CD14-positive monocyte (primary cell): ENCODE measurements at regions not wholly inside any gene's neighbourhood (a gene's known extent, or its start where the extent isn't known, plus 50 kb on each side); places are given as distances from the start of the nearest gene placed in this dataset.

ENCODE experiments used
- DNase-seq, 3 donors: peaks; one replicate each; pipeline ENCODE4 v3.0.0-alpha.2; 2011 to 2022
- H2AFZ ChIP-seq: 2 replicates; pipeline ENCODE4 v1.6.0; 2012; ENCODE audit warnings: mild to moderate bottlenecking, low read depth, low read length, inconsistent platforms; ENCODE audit not compliant: insufficient read depth, poor library complexity, severe bottlenecking
- H3K27ac ChIP-seq, 2 donors: 1 replicate in 1 of 2; 2 replicates in 1 of 2; pipeline ENCODE4 v1.5.1; 2012 to 2013; ENCODE audit warnings: low read length in 2 of 2, control low read depth in 1 of 2, inconsistent platforms in 1 of 2, low read depth in 1 of 2, mild to moderate bottlenecking in 1 of 2
- H3K27me3 ChIP-seq, 2 donors: one replicate each; pipeline versions ENCODE4 v1.6.0 to v1.6.1; 2011 to 2013; ENCODE audit warnings: low read length in 2 of 2; ENCODE audit not compliant: control insufficient read depth in 2 of 2, insufficient read depth in 2 of 2
- H3K36me3 ChIP-seq, 2 donors: replicated peaks in 1 of 2; 1 replicate in 1 of 2; 2 replicates in 1 of 2; pipeline versions ENCODE4 v1.5.1 to v1.6.1; 2012 to 2013; ENCODE audit warnings: low read length in 2 of 2, control low read depth in 1 of 2, inconsistent platforms in 1 of 2, mild to moderate bottlenecking in 1 of 2; ENCODE audit not compliant: insufficient read depth in 2 of 2, control insufficient read depth in 1 of 2
- H3K4me1 ChIP-seq, 2 donors: 1 replicate in 1 of 2; 2 replicates in 1 of 2; pipeline versions ENCODE4 v1.5.1 to v1.6.1; 2012 to 2013; ENCODE audit warnings: low read length in 2 of 2, control low read depth in 1 of 2, inconsistent platforms in 1 of 2, mild to moderate bottlenecking in 1 of 2, moderate library complexity in 1 of 2; ENCODE audit not compliant: insufficient read depth in 2 of 2, control insufficient read depth in 1 of 2
- H3K4me2 ChIP-seq: replicated peaks from 2 replicates; pipeline ENCODE3; 2012; ENCODE audit warnings: low read length, moderate library complexity, mild to moderate bottlenecking; ENCODE audit not compliant: poor library complexity, severe bottlenecking; ENCODE audit errors: extremely low read depth
- H3K4me3 ChIP-seq, 3 experiments: fragments of 200-600 bp in 1 of 3; sonication (generic) in 1 of 3; replicated peaks in 1 of 3; 1 replicate in 2 of 3; 2 replicates in 1 of 3; pipeline ENCODE4 v1.5.1; 2011 to 2013; ENCODE audit warnings: low read length in 3 of 3, mild to moderate bottlenecking in 3 of 3, control low read depth in 2 of 3, low read depth in 2 of 3, inconsistent platforms in 1 of 3, moderate library complexity in 1 of 3
- H3K79me2 ChIP-seq: 2 replicates; pipeline ENCODE4 v1.6.0; 2012; ENCODE audit warnings: mild to moderate bottlenecking, control low read depth, inconsistent platforms, low read length, moderate library complexity; ENCODE audit not compliant: insufficient read depth
- H3K9ac ChIP-seq: 2 replicates; pipeline ENCODE4 v1.6.0; 2017; ENCODE audit warnings: low read length, mild to moderate bottlenecking; ENCODE audit not compliant: insufficient read depth, poor library complexity, severe bottlenecking
- H3K9me3 ChIP-seq, 2 donors: replicated peaks in 1 of 2; 1 replicate in 1 of 2; 2 replicates in 1 of 2; pipeline versions ENCODE4 v1.5.1 to v1.6.1; 2012 to 2013; ENCODE audit warnings: low read length in 2 of 2, control low read depth in 1 of 2; ENCODE audit not compliant: control insufficient read depth in 1 of 2, insufficient read depth in 1 of 2
- H4K20me1 ChIP-seq: 2 replicates; pipeline ENCODE4 v1.6.0; 2012; ENCODE audit warnings: mild to moderate bottlenecking, low read length, control low read depth, moderate library complexity; ENCODE audit not compliant: insufficient read depth
- H3K27ac Mint-ChIP-seq, 7 donors: one replicate each; pipeline ENCODE4 v1.8.0; 2020; ENCODE audit warnings: mild to moderate bottlenecking in 7 of 7, mixed read lengths in 7 of 7, moderate library complexity in 6 of 7, inconsistent platforms in 2 of 7
- H3K27me3 Mint-ChIP-seq, 3 donors: one replicate each; pipeline ENCODE4 v1.8.0; 2021 to 2022; ENCODE audit warnings: low read depth in 3 of 3, mild to moderate bottlenecking in 3 of 3, mixed read lengths in 3 of 3, moderate library complexity in 3 of 3, inconsistent platforms in 1 of 3
- H3K36me3 Mint-ChIP-seq, 2 donors: one replicate each; pipeline ENCODE4 v1.8.0; 2020; ENCODE audit warnings: mixed read lengths in 2 of 2, inconsistent platforms in 1 of 2, mild to moderate bottlenecking in 1 of 2
- H3K4me1 Mint-ChIP-seq: one replicate; pipeline ENCODE4 v1.8.0; 2020; ENCODE audit warnings: mild to moderate bottlenecking, mixed read lengths
- H3K4me3 Mint-ChIP-seq, 2 donors: one replicate each; pipeline ENCODE4 v1.8.0; 2020; ENCODE audit warnings: mild to moderate bottlenecking in 2 of 2, mixed read lengths in 2 of 2, moderate library complexity in 1 of 2
- H3K9me3 Mint-ChIP-seq, 7 donors: one replicate each; pipeline ENCODE4 v1.8.0; 2020 to 2022; ENCODE audit warnings: mixed read lengths in 7 of 7, mild to moderate bottlenecking in 6 of 7, moderate library complexity in 6 of 7, inconsistent platforms in 2 of 7
- WGBS: methylation state at CpG from one replicate; pipeline ENCODE4 v1.1.5; 2013; ENCODE audit warnings: missing lambda C conversion rate; ENCODE audit not compliant: insufficient coverage; 5-methylcytosine and 5-hydroxymethylcytosine counted together
- intact Hi-C, 2 donors: fragments of 100-400 bp; cut with micrococcal nuclease; formaldehyde crosslinking; loops; one replicate each; pipeline versions ENCODE4 v1.15.0 to v1.15.1; 2023
- TF ChIP-seq, protein P1 (sequence below): fragments of 200-600 bp; IDR thresholded peaks from one replicate; pipeline ENCODE4 v1.8.0; 2022; ENCODE audit warnings: antibody characterized with exemption, mild to moderate bottlenecking

DNA sequence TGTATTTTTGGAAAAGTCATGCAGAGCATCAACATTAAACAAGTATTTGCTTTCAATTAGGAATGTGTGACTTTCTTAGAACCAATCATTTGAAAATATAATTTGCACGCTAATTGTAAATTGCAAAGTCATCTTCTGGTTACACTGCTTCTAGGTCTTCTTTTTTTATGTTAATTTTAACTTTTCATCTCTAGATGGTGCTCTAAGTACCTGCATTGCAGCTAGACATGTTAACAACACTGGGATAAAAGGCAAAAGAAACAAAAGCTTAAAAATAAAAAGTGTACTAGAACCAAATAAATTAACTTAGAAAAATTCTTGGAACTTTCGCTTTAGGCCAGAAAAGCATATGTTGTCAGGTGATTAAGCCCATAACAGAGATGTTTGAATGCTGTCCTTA is 2758.2 kb downstream of the PCDH9 start:
- H3K27me3 ChIP-seq = no peaks in the 10 kb centered on the region
- peaks cover 0 to 2% (median 0%) of the 10 kb centered on the region in 7 donors for H3K9me3 Mint-ChIP-seq
- no peaks in the 10 kb centered on the region for H3K79me2 ChIP-seq
- no peak overlapping the region for H3K9ac ChIP-seq
- no peak overlapping the region for H3K4me2 ChIP-seq
- H3K4me3 ChIP-seq = no peak overlapping the region
- intact Hi-C loops = no loop called here
- no peaks in the 10 kb centered on the region for H3K4me1 Mint-ChIP-seq
- no peaks in the 10 kb centered on the region for H3K27me3 Mint-ChIP-seq
- no peaks in the 10 kb centered on the region for H3K4me1 ChIP-seq
- no peaks in the 10 kb centered on the region for H3K9me3 ChIP-seq
- no peaks in the 10 kb centered on the region for H4K20me1 ChIP-seq
- H2AFZ ChIP-seq = no peak overlapping the region
- H3K36me3 ChIP-seq = no peaks in the 10 kb centered on the region
- TF ChIP-seq, protein P1, sequence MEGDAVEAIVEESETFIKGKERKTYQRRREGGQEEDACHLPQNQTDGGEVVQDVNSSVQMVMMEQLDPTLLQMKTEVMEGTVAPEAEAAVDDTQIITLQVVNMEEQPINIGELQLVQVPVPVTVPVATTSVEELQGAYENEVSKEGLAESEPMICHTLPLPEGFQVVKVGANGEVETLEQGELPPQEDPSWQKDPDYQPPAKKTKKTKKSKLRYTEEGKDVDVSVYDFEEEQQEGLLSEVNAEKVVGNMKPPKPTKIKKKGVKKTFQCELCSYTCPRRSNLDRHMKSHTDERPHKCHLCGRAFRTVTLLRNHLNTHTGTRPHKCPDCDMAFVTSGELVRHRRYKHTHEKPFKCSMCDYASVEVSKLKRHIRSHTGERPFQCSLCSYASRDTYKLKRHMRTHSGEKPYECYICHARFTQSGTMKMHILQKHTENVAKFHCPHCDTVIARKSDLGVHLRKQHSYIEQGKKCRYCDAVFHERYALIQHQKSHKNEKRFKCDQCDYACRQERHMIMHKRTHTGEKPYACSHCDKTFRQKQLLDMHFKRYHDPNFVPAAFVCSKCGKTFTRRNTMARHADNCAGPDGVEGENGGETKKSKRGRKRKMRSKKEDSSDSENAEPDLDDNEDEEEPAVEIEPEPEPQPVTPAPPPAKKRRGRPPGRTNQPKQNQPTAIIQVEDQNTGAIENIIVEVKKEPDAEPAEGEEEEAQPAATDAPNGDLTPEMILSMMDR = no peak
- H3K4me3 Mint-ChIP-seq = no peak overlapping the region
- DNase-seq = no peak
- H3K27ac ChIP-seq = no peak overlapping the region
- no peak overlapping the region for H3K27ac Mint-ChIP-seq
- H3K36me3 Mint-ChIP-seq = no peaks in the 10 kb centered on the region
- WGBS = no CpG with 5 or more reads among the region's 2 CpGs

DNA sequence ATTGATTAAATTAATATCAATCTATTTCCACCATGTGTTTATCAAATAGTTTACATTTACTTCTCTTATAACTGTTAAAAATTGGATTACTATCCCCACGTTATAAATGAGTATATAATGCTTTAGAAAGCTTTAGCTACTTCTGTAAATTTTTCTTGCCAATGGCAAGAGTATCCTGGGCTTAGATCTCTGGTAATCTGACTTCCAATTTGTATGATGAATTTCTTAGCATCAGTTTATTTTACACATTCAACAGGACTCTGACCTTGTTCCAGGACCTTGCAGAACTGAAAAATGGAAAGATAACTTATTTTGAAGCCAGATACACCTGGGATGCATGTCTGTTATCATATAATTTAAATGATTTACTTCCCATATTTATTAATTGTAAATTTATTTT is 2759.4 kb downstream of the PCDH9 start:
- no peak overlapping the region for H2AFZ ChIP-seq
- WGBS = no CpG with 5 or more reads among the region's 1 CpG
- no peak for DNase-seq
- H3K4me1 ChIP-seq = no peaks in the 10 kb centered on the region
- TF ChIP-seq, protein P1 = no peak
- H3K79me2 ChIP-seq = no peaks in the 10 kb centered on the region
- Mint-ChIP-seq H3K27me3 (no peaks in the 10 kb centered on the region), H3K4me3 (no peak overlapping the region), H3K4me1 (no peaks in the 10 kb centered on the region), H3K9me3 (no peaks in the 10 kb centered on the region), H3K36me3 (no peaks in the 10 kb centered on the region), H3K27ac (no peak overlapping the region)
- no peaks in the 10 kb centered on the region for H3K36me3 ChIP-seq
- H3K4me3 ChIP-seq = no peak overlapping the region
- no peak overlapping the region for H3K4me2 ChIP-seq
- H3K27me3 ChIP-seq = no peaks in the 10 kb centered on the region
- intact Hi-C loops = no loop called here
- no peaks in the 10 kb centered on the region for H4K20me1 ChIP-seq
- no peak overlapping the region for H3K9ac ChIP-seq
- no peaks in the 10 kb centered on the region for H3K9me3 ChIP-seq
- no peak overlapping the region for H3K27ac ChIP-seq
